ENCODE measurements at regions not wholly inside any gene's neighbourhood (a gene's known extent, or its start where the extent isn't known, plus 50 kb on each side); places are given as distances from the start of the nearest gene placed in this dataset.

DNA sequence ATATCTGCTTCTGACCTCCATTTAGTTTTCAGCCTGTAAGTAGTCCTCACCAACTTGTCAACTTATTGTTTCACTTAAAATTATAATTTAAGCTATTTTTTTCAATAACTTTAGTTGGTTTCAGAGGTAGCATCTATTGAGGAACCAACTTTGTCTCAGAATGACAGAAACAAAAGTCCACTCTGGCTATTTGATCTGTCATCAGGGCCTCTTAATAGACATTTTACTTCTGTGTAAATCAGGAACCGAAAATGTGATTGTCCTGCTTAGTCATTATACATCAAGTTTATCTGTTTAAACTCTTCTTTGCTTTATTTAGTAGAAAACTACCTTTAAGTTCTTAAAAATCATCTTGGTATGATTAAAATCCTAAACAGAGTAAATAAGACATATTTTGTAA lies 820.8 kb upstream of the EDIL3 start (continued):
- TF ChIP-seq PAF1 (CRISPR knock-in tag; IDR thresholded peaks at IDR 0.05) = no peak

DNA sequence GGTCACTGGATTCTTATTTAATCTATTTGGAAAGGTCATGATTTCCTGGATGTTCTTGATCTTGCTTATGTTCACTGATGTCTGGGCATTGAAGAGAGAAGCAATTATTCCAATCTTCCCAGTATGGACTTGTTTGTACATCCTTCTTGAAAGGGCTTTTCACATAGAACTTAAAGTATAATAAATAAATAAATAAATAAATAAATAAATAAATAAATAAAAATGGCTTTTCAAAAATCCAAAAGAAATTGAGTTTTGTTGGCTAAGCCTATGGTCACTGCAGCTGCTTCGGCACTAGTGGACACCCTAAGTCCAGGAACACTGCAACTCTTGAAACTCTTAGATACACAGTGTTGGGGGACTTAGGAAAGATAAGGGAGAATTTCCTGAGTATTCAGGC lies 840.7 kb upstream of the EDIL3 start:
- no TSS peak for BruUV-seq (replicated peaks)
- Histone ChIP-seq H3K4me1 (ENCODE audit: insufficient read depth, low read length) (no peaks in the 10 kb centered on the region), H3K9me3 (ENCODE audit: low read length) (no peaks in the 10 kb centered on the region), H4K20me1 (ENCODE audit: insufficient read depth, low read length) (no peaks in the 10 kb centered on the region), H3K4me2 (ENCODE audit: low read depth, low read length) (no peak overlapping the region), H3K27me3 (ENCODE audit: control insufficient read depth in 1 of 2, insufficient read depth in 2 of 2, low read length in 2 of 2) (no peaks in the 10 kb centered on the region; a peak in 1 of 5 replicates), H3K9ac (ENCODE audit: insufficient read depth, low read depth, low read length) (no peak overlapping the region), H3K4me3 (replicated peaks in 1 of 3; ENCODE audit: insufficient read depth in 1 of 3, low read depth in 2 of 3, low read length in 3 of 3) (no peak overlapping the region), H3K27ac (ENCODE audit: extremely low read length, insufficient read depth, low read length) (no peak overlapping the region), H3K36me3 (replicated peaks in 1 of 2; ENCODE audit: control insufficient read depth in 1 of 2, insufficient read depth in 2 of 2, low read length in 2 of 2) (no peaks in the 10 kb centered on the region), H3K79me2 (ENCODE audit: insufficient read depth, low read length) (no peaks in the 10 kb centered on the region), H2AFZ (ENCODE audit: low read length) (no peak overlapping the region)
- intact Hi-C loops (cut with micrococcal nuclease; ENCODE audit: unreplicated experiment) = no loop called here
- TF ChIP-seq ZMAT3 (CRISPR knock-in tag; conservative IDR thresholded peaks at IDR 0.05) (no peak), ZNF337 (CRISPR knock-in tag; IDR thresholded peaks at IDR 0.05; ENCODE audit: borderline replicate concordance, low read depth) (no peak), SNRNP70 (IDR thresholded peaks at IDR 0.05; ENCODE audit: low read depth, low read length) (no peak), U2AF1 (optimal IDR thresholded peaks at IDR 0.05; ENCODE audit: low read depth, low read length) (no peak), YEATS4 (CRISPR knock-in tag; IDR thresholded peaks at IDR 0.05; ENCODE audit: borderline replicate concordance) (no peak), ZNF205 (CRISPR knock-in tag; IDR thresholded peaks at IDR 0.05) (no peak), ZBTB3 (CRISPR knock-in tag; IDR thresholded peaks at IDR 0.05; ENCODE audit: borderline replicate concordance, low read depth) (no peak), ZNF225 (CRISPR knock-in tag; IDR thresholded peaks at IDR 0.05) (no peak), PAF1 (CRISPR knock-in tag; IDR thresholded peaks at IDR 0.05) (no peak), HNF4A (CRISPR knock-in tag; IDR thresholded peaks at IDR 0.05) (no peak), ZNF839 (CRISPR knock-in tag; IDR thresholded peaks at IDR 0.05; ENCODE audit: borderline replicate concordance) (no peak)
- TF ChIP-seq, protein P1, sequence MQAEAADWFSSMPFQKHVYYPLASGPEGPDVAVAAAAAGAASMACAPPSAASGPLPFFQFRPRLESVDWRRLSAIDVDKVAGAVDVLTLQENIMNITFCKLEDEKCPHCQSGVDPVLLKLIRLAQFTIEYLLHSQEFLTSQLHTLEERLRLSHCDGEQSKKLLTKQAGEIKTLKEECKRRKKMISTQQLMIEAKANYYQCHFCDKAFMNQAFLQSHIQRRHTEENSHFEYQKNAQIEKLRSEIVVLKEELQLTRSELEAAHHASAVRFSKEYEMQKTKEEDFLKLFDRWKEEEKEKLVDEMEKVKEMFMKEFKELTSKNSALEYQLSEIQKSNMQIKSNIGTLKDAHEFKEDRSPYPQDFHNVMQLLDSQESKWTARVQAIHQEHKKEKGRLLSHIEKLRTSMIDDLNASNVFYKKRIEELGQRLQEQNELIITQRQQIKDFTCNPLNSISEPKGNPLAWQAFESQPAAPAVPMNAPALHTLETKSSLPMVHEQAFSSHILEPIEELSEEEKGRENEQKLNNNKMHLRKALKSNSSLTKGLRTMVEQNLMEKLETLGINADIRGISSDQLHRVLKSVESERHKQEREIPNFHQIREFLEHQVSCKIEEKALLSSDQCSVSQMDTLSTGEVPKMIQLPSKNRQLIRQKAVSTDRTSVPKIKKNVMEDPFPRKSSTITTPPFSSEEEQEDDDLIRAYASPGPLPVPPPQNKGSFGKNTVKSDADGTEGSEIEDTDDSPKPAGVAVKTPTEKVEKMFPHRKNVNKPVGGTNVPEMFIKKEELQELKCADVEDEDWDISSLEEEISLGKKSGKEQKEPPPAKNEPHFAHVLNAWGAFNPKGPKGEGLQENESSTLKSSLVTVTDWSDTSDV (CRISPR knock-in tag; IDR thresholded peaks at IDR 0.05) = no peak
- TF ChIP-seq, protein P2, sequence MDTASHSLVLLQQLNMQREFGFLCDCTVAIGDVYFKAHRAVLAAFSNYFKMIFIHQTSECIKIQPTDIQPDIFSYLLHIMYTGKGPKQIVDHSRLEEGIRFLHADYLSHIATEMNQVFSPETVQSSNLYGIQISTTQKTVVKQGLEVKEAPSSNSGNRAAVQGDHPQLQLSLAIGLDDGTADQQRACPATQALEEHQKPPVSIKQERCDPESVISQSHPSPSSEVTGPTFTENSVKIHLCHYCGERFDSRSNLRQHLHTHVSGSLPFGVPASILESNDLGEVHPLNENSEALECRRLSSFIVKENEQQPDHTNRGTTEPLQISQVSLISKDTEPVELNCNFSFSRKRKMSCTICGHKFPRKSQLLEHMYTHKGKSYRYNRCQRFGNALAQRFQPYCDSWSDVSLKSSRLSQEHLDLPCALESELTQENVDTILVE (CRISPR knock-in tag; IDR thresholded peaks at IDR 0.05) = no peak
- TF ChIP-seq, protein P3, sequence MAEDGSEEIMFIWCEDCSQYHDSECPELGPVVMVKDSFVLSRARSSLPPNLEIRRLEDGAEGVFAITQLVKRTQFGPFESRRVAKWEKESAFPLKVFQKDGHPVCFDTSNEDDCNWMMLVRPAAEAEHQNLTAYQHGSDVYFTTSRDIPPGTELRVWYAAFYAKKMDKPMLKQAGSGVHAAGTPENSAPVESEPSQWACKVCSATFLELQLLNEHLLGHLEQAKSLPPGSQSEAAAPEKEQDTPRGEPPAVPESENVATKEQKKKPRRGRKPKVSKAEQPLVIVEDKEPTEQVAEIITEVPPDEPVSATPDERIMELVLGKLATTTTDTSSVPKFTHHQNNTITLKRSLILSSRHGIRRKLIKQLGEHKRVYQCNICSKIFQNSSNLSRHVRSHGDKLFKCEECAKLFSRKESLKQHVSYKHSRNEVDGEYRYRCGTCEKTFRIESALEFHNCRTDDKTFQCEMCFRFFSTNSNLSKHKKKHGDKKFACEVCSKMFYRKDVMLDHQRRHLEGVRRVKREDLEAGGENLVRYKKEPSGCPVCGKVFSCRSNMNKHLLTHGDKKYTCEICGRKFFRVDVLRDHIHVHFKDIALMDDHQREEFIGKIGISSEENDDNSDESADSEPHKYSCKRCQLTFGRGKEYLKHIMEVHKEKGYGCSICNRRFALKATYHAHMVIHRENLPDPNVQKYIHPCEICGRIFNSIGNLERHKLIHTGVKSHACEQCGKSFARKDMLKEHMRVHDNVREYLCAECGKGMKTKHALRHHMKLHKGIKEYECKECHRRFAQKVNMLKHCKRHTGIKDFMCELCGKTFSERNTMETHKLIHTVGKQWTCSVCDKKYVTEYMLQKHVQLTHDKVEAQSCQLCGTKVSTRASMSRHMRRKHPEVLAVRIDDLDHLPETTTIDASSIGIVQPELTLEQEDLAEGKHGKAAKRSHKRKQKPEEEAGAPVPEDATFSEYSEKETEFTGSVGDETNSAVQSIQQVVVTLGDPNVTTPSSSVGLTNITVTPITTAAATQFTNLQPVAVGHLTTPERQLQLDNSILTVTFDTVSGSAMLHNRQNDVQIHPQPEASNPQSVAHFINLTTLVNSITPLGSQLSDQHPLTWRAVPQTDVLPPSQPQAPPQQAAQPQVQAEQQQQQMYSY (CRISPR knock-in tag; IDR thresholded peaks at IDR 0.05) = no peak
- TF ChIP-seq, protein P4, sequence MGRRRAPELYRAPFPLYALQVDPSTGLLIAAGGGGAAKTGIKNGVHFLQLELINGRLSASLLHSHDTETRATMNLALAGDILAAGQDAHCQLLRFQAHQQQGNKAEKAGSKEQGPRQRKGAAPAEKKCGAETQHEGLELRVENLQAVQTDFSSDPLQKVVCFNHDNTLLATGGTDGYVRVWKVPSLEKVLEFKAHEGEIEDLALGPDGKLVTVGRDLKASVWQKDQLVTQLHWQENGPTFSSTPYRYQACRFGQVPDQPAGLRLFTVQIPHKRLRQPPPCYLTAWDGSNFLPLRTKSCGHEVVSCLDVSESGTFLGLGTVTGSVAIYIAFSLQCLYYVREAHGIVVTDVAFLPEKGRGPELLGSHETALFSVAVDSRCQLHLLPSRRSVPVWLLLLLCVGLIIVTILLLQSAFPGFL (CRISPR knock-in tag; IDR thresholded peaks at IDR 0.05) = no peak
- FAIRE-seq = no peak
- in situ Hi-C loops (cut with HindIII; ENCODE audit: extremely low pct_ligation_motif_present, low pct_unique_long_range_greater_than_20kb) = no loop called here
- WGBS (ENCODE audit: low lambda C conversion rate) = 0% methylated on average over 1 of the region's 1 CpG
- ATAC-seq = no peak
- DNase-seq (ENCODE audit: low spot score) = no peak
- ChIA-PET POLR2A (no interaction called here), CTCF (ENCODE audit: low intra/inter-chr PET ratio, low total read pairs) (no interaction called here)

Measured in HepG2 (cell line).